Stomach (tissue), 4 donors: ENCODE measurements at regions not wholly inside any gene's neighbourhood (a gene's known extent, or its start where the extent isn't known, plus 50 kb on each side); places are given as distances from the start of the nearest gene placed in this dataset.

Experiments used
- CTCF ChIP-seq, 7 experiments: fragments of 450-650 bp in 4 of 7; fragments of 200-600 bp in 3 of 7; sonication (generic) in 3 of 7; IDR thresholded peaks; one replicate each; pipeline ENCODE4 v1.5.1; 2016 to 2019; ENCODE audit warnings: antibody characterized with exemption in 7 of 7, control low read depth in 2 of 7, mild to moderate bottlenecking in 1 of 7
- EP300 ChIP-seq: sonication (generic); formaldehyde crosslinking; IDR thresholded peaks from one replicate; pipeline ENCODE4 v1.6.1; 2017; ENCODE audit warnings: antibody characterized with exemption
- POLR2A ChIP-seq, 4 donors: fragments of 450-650 bp; IDR thresholded peaks; one replicate each; pipeline ENCODE4 v1.6.1; 2016; ENCODE audit warnings: antibody characterized with exemption in 4 of 4, control low read depth in 2 of 4, mild to moderate bottlenecking in 1 of 4, moderate library complexity in 1 of 4
- POLR2AphosphoS5 ChIP-seq, 3 donors: sonication (generic); formaldehyde crosslinking; IDR thresholded peaks; one replicate each; pipeline ENCODE4 v1.6.1; 2016; ENCODE audit warnings: antibody characterized with exemption in 3 of 3

- no peak for TF ChIP-seq EP300
- TF ChIP-seq POLR2A (IDR thresholded peaks at IDR 0.05), result no peak
- TF ChIP-seq CTCF (IDR thresholded peaks at IDR 0.05), result no peak
- no peak for TF ChIP-seq POLR2AphosphoS5 (IDR thresholded peaks at IDR 0.05)
These were observed 234.7 kb downstream of the HTR1A start for GRCh38 chr5:63727583-63727982.
